ENCODE measurements at regions not wholly inside any gene's neighbourhood (a gene's known extent, or its start where the extent isn't known, plus 50 kb on each side); places are given as distances from the start of the nearest gene placed in this dataset.

DNA sequence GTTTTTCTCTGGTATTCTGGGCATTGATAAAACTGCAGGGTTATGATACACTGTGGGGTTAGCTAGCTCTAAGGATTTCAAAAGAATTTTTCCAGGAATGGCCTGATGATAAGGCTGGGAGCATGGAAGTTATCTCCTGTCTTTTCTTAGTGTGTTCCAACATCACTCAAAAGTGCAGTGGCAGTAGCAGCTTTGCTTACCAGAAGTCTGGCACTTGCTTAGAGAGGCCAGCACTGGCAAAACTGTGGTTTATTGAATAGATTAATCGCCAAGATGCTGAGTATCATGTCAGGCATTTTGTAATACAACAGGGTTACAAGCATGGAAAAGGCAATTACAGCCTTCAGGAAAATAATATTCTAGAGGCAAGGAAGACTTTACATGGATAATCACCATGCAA is 719.5 kb upstream of the GJE1 start:
- TF ChIP-seq, protein P1, sequence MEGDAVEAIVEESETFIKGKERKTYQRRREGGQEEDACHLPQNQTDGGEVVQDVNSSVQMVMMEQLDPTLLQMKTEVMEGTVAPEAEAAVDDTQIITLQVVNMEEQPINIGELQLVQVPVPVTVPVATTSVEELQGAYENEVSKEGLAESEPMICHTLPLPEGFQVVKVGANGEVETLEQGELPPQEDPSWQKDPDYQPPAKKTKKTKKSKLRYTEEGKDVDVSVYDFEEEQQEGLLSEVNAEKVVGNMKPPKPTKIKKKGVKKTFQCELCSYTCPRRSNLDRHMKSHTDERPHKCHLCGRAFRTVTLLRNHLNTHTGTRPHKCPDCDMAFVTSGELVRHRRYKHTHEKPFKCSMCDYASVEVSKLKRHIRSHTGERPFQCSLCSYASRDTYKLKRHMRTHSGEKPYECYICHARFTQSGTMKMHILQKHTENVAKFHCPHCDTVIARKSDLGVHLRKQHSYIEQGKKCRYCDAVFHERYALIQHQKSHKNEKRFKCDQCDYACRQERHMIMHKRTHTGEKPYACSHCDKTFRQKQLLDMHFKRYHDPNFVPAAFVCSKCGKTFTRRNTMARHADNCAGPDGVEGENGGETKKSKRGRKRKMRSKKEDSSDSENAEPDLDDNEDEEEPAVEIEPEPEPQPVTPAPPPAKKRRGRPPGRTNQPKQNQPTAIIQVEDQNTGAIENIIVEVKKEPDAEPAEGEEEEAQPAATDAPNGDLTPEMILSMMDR (IDR thresholded peaks at IDR 0.05; ENCODE audit: control insufficient read depth, extremely low read depth, insufficient read depth): no peak
- no peak for DNase-seq (ENCODE audit: low read depth)
- H3K4me3 ChIP-seq (ENCODE audit: low read depth, low read length): no peak overlapping the region

DNA sequence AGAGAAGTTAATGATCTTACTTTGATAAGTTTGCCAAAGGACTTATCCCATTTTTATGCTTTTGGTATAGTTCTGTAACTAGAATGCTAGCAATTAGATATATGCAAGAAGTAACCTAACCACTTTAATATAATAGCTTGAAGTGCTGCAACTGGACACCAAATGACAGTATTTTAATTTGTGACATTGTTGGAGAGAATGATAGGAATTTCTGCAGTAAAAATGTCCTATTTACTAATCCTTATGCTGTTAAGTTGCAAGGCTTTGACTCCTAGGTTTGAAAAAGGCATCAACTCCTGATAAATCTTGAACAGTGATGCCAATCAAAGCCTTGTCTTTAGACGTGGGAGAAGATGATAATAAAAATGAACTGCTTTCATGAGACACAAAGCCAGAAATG is 726.0 kb upstream of the GJE1 start:
- no peak for DNase-seq (ENCODE audit: low read depth)
- TF ChIP-seq, protein P1 (IDR thresholded peaks at IDR 0.05; ENCODE audit: control insufficient read depth, extremely low read depth, insufficient read depth): no peak
- H3K4me3 ChIP-seq (ENCODE audit: low read depth, low read length): no peak overlapping the region

DNA sequence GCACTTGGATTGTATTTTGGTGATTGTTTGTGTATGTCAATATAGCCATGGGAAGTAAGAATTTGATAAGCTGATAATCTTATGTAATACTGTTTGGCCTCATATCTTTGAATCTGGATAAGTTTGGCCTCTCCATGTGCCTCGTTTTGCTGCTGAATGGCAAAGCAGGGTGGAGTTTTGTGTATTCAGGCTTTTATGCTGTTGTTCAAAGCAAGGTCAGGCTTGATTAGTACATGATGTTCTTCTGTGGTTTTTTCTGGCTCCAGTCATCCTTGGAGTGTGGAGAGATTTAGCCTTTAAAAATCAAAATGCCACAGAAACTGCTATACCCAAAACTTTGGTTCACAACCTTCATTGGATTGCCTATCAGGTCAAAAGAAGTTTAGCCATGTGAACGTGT is 728.9 kb upstream of the GJE1 start:
- H3K4me3 ChIP-seq (ENCODE audit: low read depth, low read length): no peak overlapping the region
- TF ChIP-seq, protein P1 (IDR thresholded peaks at IDR 0.05; ENCODE audit: control insufficient read depth, extremely low read depth, insufficient read depth): no peak
- DNase-seq (ENCODE audit: low read depth): peak; percentile 54

DNA sequence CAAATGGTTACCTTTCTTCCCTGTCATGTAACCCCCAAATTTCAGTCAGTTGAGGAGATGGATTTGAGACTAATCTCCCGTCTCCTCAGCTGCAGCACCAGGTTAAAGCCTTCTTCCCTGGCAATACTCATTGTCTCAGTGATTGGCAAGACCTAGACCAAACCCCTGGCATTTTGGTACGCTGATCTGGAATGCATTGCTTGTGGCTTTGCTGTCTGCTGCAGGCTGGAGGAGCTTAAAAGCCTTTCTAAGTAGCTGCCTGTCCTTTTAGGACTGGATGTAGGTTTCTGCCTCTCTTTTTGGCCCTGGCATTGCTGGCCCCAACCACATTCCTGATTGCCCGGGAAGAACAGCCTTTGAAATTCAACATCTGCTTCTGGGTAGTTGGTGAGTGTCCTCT is 729.6 kb upstream of the GJE1 start:
- no peak overlapping the region for H3K4me3 ChIP-seq (ENCODE audit: low read depth, low read length)
- no peak for DNase-seq (ENCODE audit: low read depth)
- TF ChIP-seq, protein P1 (IDR thresholded peaks at IDR 0.05; ENCODE audit: control insufficient read depth, extremely low read depth, insufficient read depth): no peak

DNA sequence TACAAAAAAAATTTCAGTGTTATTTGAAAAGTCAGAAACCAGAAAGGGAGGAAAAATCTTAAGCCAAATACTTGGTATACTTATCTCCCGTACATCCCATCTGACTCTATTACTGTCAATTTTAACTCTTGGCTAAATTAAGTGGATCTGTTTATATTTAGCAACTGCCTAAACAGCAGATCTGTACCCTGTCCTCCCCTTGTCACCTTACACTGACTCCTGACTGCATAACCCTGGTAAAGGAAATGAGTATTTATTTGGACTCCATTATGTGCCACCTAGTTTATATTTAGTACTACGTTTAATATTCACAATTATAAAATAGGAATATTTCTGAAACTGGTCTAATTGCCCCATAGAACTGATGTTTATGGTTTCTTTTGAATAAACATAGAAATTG is 730.2 kb upstream of the GJE1 start:
- no peak overlapping the region for H3K4me3 ChIP-seq (ENCODE audit: low read depth, low read length)
- DNase-seq (ENCODE audit: low read depth): no peak
- TF ChIP-seq, protein P1 (IDR thresholded peaks at IDR 0.05; ENCODE audit: control insufficient read depth, extremely low read depth, insufficient read depth): no peak

DNA sequence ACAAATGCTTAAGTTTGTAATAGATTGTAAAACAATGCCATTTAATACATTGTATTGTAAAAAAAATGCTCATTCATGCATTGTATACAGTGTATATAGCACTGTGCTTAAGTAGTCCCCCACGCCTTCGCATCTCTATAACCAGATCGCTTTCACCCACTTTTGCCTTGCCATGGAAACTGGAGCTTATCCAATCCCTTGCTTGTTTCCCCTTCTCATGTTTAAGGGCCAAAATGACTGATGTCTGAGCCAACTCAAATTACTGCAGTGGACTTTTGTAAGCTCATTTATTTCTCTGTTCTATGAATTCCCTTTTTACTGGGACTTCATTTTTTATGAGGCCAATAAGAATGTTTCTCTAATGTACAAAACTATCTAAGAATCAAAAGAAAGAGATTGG is 730.9 kb upstream of the GJE1 start:
- peak; percentile 10 for DNase-seq (ENCODE audit: low read depth)
- no peak overlapping the region for H3K4me3 ChIP-seq (ENCODE audit: low read depth, low read length)
- TF ChIP-seq, protein P1 (IDR thresholded peaks at IDR 0.05; ENCODE audit: control insufficient read depth, extremely low read depth, insufficient read depth): no peak

DNA sequence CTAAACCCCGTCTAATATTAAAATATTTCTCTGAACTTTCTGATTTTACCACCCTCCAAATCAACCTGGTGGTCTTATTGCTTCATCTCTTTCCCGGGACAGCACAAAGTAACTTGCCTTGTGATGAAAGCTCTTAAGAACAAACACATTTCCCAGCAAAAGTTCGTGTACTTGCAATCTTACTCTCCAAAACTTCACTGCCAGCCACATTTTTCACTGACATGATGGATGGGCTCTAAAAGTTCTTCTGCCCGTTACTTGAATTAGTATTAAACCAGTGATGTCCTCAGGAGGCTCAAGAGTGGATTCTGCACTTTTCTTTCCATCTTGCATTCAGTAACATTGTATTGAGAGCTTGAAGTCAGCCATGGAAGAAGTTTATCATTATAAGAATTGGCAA is 731.6 kb upstream of the GJE1 start:
- H3K4me3 ChIP-seq (ENCODE audit: low read depth, low read length): no peak overlapping the region
- no peak for DNase-seq (ENCODE audit: low read depth)
- TF ChIP-seq, protein P1 (IDR thresholded peaks at IDR 0.05; ENCODE audit: control insufficient read depth, extremely low read depth, insufficient read depth): no peak
